Trophoblast cell (in vitro differentiated cells and primary cell): ENCODE measurements at regions not wholly inside any gene's neighbourhood (a gene's known extent, or its start where the extent isn't known, plus 50 kb on each side); places are given as distances from the start of the nearest gene placed in this dataset.

Experiments used
- DNase-seq, 2 donors: peaks; one replicate each; pipeline ENCODE4 v3.0.0-alpha.2; 2016
- H2AFZ ChIP-seq: 2 replicates; pipeline ENCODE4 v1.6.1; 2013; ENCODE audit warnings: low read length, moderate library complexity, mild to moderate bottlenecking; ENCODE audit not compliant: insufficient read depth, poor library complexity
- H2AK5ac ChIP-seq: 2 replicates; pipeline ENCODE4 v1.6.1; 2013; ENCODE audit warnings: mild to moderate bottlenecking, low read length
- H2BK120ac ChIP-seq: 2 replicates; pipeline ENCODE4 v1.6.1; 2013; ENCODE audit warnings: low read length, mild to moderate bottlenecking, moderate library complexity; ENCODE audit not compliant: insufficient read depth, poor library complexity
- H2BK12ac ChIP-seq: 2 replicates; pipeline ENCODE4 v1.6.1; 2013; ENCODE audit warnings: mild to moderate bottlenecking, low read length, moderate library complexity
- H2BK5ac ChIP-seq: 2 replicates; pipeline ENCODE4 v1.6.1; 2013; ENCODE audit warnings: low read length, low read depth, moderate library complexity, mild to moderate bottlenecking; ENCODE audit not compliant: poor library complexity
- H3K14ac ChIP-seq: 2 replicates; pipeline ENCODE4 v1.6.1; 2013; ENCODE audit warnings: mild to moderate bottlenecking, low read length
- H3K18ac ChIP-seq: 2 replicates; pipeline ENCODE4 v1.6.1; 2013; ENCODE audit warnings: mild to moderate bottlenecking, low read length
- H3K23ac ChIP-seq: 2 replicates; pipeline ENCODE4 v1.6.1; 2013; ENCODE audit warnings: low read length
- H3K27ac ChIP-seq: 2 replicates; pipeline ENCODE4 v1.5.1; 2013; ENCODE audit warnings: low read depth, mild to moderate bottlenecking, inconsistent platforms, low read length, moderate library complexity
- H3K27me3 ChIP-seq: 2 replicates; pipeline ENCODE4 v1.6.1; 2013; ENCODE audit warnings: inconsistent platforms, mild to moderate bottlenecking, low read length, moderate library complexity; ENCODE audit not compliant: insufficient read depth
- H3K36me3 ChIP-seq, 2 experiments: 1 replicate in 1 of 2; 2 replicates in 1 of 2; pipeline ENCODE4 v1.6.1; 2013; ENCODE audit warnings: low read length in 2 of 2, mild to moderate bottlenecking in 2 of 2, moderate library complexity in 1 of 2; ENCODE audit not compliant: insufficient read depth in 2 of 2, control insufficient read depth in 1 of 2
- H3K4ac ChIP-seq: 2 replicates; pipeline ENCODE4 v1.6.1; 2013; ENCODE audit warnings: low read depth, mild to moderate bottlenecking, low read length, moderate library complexity
- H3K4me1 ChIP-seq, 2 experiments: 1 replicate in 1 of 2; 2 replicates in 1 of 2; pipeline ENCODE4 v1.6.1; 2013; ENCODE audit warnings: low read length in 2 of 2, mild to moderate bottlenecking in 2 of 2, moderate library complexity in 1 of 2; ENCODE audit not compliant: insufficient read depth in 2 of 2, control insufficient read depth in 1 of 2
- H3K4me2 ChIP-seq: 2 replicates; pipeline ENCODE4 v1.6.1; 2013; ENCODE audit warnings: inconsistent platforms, mild to moderate bottlenecking, low read length, moderate library complexity
- H3K4me3 ChIP-seq: 2 replicates; pipeline ENCODE4 v1.5.1; 2013; ENCODE audit warnings: mild to moderate bottlenecking, low read depth, low read length, inconsistent platforms
- H3K79me1 ChIP-seq: one replicate; pipeline ENCODE4 v1.6.1; 2013; ENCODE audit warnings: low read length
- H3K79me2 ChIP-seq: 2 replicates; pipeline ENCODE4 v1.6.1; 2013; ENCODE audit warnings: low read length, mild to moderate bottlenecking; ENCODE audit not compliant: control insufficient read depth, insufficient read depth, poor library complexity
- H3K9ac ChIP-seq: 2 replicates; pipeline ENCODE4 v1.6.1; 2013; ENCODE audit warnings: mild to moderate bottlenecking, low read length
- H3K9me3 ChIP-seq: 2 replicates; pipeline ENCODE4 v1.6.1; 2013; ENCODE audit warnings: low read depth, mild to moderate bottlenecking, control low read depth, inconsistent platforms, low read length; ENCODE audit not compliant: insufficient read depth
- H4K12ac ChIP-seq: 2 replicates; pipeline ENCODE4 v1.6.1; 2013; ENCODE audit warnings: low read depth, mild to moderate bottlenecking, low read length, moderate library complexity
- H4K8ac ChIP-seq: 2 replicates; pipeline ENCODE4 v1.6.1; 2013; ENCODE audit warnings: low read depth, mild to moderate bottlenecking, low read length, moderate library complexity
- H4K91ac ChIP-seq: one replicate; pipeline ENCODE4 v1.6.1; 2013; ENCODE audit warnings: low read depth, mild to moderate bottlenecking, low read length, moderate library complexity
- WGBS: extraction: QIAGEN DNeasy Blood & Tissue Kit; methylation state at CpG from one replicate; pipeline ENCODE4 v1.1.7; 2013; ENCODE audit warnings: missing lambda C conversion rate; ENCODE audit not compliant: insufficient read length, insufficient coverage; ENCODE audit errors: extremely low coverage; 5-methylcytosine and 5-hydroxymethylcytosine counted together

DNA sequence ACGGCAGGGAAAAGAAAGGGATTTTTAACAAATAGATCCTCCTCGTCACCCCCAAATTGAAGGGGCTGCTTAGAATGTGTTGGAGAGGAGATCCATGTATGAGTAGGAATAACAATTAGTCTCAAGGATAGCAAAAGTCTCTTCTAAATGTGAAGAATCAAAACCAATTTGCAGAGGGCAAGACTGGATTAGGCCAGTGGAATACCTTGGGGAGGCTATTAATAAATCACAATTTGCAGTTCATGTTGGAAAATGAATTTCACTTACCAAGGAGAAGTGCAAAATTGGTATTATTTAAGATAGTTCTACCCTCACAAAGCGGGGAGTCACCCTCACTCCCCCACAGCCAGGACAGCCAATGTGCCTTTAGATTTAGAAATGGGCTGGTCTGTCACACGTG lies 299.8 kb upstream of the SLC30A5 start:
- Histone ChIP-seq H3K4me2 (no peak overlapping the region), H3K79me1 (no peaks in the 10 kb centered on the region), H2AFZ (no peak overlapping the region), H3K14ac (no peak overlapping the region), H3K36me3 (no peaks in the 10 kb centered on the region), H3K9ac (no peak overlapping the region), H3K4ac (no peak overlapping the region), H2AK5ac (no peak overlapping the region), H4K8ac (no peak overlapping the region), H2BK12ac (no peak overlapping the region), H2BK120ac (no peak overlapping the region), H3K4me1 (no peaks in the 10 kb centered on the region), H4K12ac (no peak overlapping the region), H3K23ac (no peak overlapping the region), H3K27me3 (no peaks in the 10 kb centered on the region), H3K79me2 (no peaks in the 10 kb centered on the region), H3K27ac (no peak overlapping the region), H2BK5ac (no peak overlapping the region), H3K9me3 (peaks cover 2% of the 10 kb centered on the region), H3K18ac (no peak overlapping the region), H4K91ac (no peak overlapping the region), H3K4me3 (no peak overlapping the region)
- DNase-seq = no peak
- no CpG with 5 or more reads among the region's 4 CpGs for WGBS

DNA sequence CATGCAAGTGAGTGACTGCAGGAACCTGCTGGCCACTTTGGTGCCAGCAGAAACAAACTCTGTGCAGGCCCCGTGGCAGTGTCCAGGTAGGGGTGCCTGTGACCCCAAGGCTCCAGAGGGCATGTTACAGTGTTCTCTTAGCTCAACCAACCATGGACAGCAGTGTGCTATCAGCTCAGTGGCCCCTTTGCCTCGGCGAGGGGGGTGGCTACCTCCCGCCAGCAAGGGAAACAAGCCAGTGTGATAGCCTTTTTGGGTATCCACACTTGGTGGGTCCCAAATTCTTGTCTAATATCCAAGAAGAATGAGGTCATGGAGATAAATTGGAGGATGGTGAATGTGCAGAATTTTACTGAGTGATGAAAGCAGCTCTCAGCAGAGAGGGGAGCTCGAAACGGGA lies 298.6 kb upstream of the SLC30A5 start:
- H3K4me3 ChIP-seq = no peak overlapping the region
- H3K9ac ChIP-seq = no peak overlapping the region
- no peak overlapping the region for H3K23ac ChIP-seq
- no peak overlapping the region for H3K27ac ChIP-seq
- peaks cover 2% of the 10 kb centered on the region for H3K9me3 ChIP-seq
- no peaks in the 10 kb centered on the region for H3K4me1 ChIP-seq
- no peak for DNase-seq
- H2BK12ac ChIP-seq = no peak overlapping the region
- H3K79me2 ChIP-seq = no peaks in the 10 kb centered on the region
- H3K27me3 ChIP-seq = no peaks in the 10 kb centered on the region
- H4K12ac ChIP-seq = no peak overlapping the region
- WGBS = no CpG with 5 or more reads among the region's 6 CpGs
- H3K4ac ChIP-seq = no peak overlapping the region
- no peak overlapping the region for H4K91ac ChIP-seq
- no peak overlapping the region for H2BK120ac ChIP-seq
- H3K18ac ChIP-seq = no peak overlapping the region
- H2AK5ac ChIP-seq = no peak overlapping the region
- H3K79me1 ChIP-seq = no peaks in the 10 kb centered on the region
- H4K8ac ChIP-seq = no peak overlapping the region
- no peak overlapping the region for H2BK5ac ChIP-seq
- no peaks in the 10 kb centered on the region for H3K36me3 ChIP-seq
- no peak overlapping the region for H3K4me2 ChIP-seq
- H3K14ac ChIP-seq = no peak overlapping the region
- H2AFZ ChIP-seq = no peak overlapping the region

DNA sequence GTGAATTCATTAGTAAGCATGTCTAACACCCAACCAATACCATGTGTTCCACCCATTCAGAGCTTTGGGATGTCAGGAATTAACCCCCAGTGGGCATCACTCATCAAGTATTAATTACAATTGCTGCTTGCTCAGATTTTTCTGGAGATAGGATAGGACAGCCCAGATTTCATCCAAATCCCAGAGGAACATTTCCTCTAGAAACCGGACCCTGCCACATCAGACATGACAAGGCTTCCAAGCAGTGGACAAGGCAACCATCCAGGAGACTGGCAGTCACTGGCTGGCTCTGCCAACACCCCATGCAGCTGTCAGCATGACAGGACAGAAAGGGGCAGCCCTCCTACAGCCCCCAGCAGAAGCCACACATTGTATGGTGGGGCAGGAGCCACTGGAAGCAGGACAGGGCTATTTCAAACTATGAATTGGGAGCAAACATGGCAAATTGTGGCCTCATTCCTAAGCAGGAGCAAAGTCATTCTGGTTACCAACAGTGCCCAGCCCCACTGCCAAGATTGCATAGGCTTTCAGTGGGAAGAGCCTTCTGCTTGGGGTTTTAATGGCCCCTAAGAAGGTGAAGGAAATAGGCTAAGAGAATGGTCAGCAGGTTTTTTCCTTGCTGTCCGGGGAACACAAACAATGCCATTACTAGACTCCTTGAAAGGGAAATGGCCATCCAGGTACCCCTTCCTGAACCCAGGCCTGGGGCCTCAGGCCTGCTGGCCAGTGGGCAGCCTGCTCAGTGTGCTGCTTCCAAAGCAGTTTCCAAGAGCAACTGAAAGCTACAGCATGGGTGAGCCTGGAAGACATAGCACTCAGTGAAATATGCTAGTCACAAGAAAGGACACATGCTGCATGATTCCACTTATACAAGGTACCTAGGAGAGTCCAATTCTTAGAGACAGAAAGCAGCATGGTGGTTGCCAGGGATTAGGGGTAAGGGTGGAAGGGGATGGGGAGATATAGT lies 294.7 kb upstream of the SLC30A5 start:
- Histone ChIP-seq H3K79me1 (no peaks in the 10 kb centered on the region), H3K27ac (no peak overlapping the region), H3K14ac (no peak overlapping the region), H3K9me3 (no peaks in the 10 kb centered on the region), H3K79me2 (no peaks in the 10 kb centered on the region), H4K91ac (no peak overlapping the region), H3K4me1 (no peaks in the 10 kb centered on the region), H3K27me3 (no peaks in the 10 kb centered on the region), H3K4me3 (no peak overlapping the region), H4K12ac (no peak overlapping the region), H3K23ac (no peak overlapping the region), H4K8ac (no peak overlapping the region), H3K18ac (no peak overlapping the region), H2AK5ac (no peak overlapping the region), H2BK5ac (no peak overlapping the region), H2AFZ (no peak overlapping the region), H2BK12ac (no peak overlapping the region), H3K4ac (no peak overlapping the region), H3K4me2 (no peak overlapping the region), H3K36me3 (no peaks in the 10 kb centered on the region), H2BK120ac (no peak overlapping the region), H3K9ac (no peak overlapping the region)
- no peak for DNase-seq
- WGBS = no CpG with 5 or more reads among the region's 2 CpGs

DNA sequence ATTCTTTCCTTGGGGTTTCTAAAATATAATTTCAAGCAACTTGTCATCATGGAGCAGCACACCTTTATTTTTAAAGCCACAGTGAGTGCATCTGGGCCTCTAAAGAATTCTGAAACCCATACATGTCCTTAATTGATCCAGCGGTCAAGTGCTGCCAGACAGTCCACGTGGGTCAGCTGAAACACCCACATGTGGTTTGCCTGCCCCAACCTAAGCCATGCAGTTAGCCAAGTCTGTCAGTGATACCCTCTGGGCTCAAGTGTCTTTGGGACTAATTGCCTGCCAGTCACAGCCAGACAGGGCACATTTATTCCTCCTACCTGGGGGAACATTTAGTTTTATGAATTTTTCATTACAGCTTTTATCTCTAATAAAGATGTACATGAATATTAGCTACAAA lies 291.4 kb upstream of the SLC30A5 start:
- H2BK5ac ChIP-seq = no peak overlapping the region
- no peaks in the 10 kb centered on the region for H3K9me3 ChIP-seq
- H2AK5ac ChIP-seq = no peak overlapping the region

More for the DNA sequence above, 291.4 kb upstream of the SLC30A5 start:
- Histone ChIP-seq H3K27me3 (no peaks in the 10 kb centered on the region), H3K27ac (no peak overlapping the region), H3K18ac (no peak overlapping the region), H2AFZ (no peak overlapping the region), H3K79me2 (no peaks in the 10 kb centered on the region), H3K9ac (no peak overlapping the region), H4K91ac (no peak overlapping the region), H3K4ac (no peak overlapping the region), H3K79me1 (no peaks in the 10 kb centered on the region), H3K4me3 (no peak overlapping the region), H4K12ac (no peak overlapping the region), H3K36me3 (no peaks in the 10 kb centered on the region), H3K14ac (no peak overlapping the region), H4K8ac (no peak overlapping the region), H2BK120ac (no peak overlapping the region), H3K23ac (no peak overlapping the region), H2BK12ac (no peak overlapping the region), H3K4me1 (no peaks in the 10 kb centered on the region), H3K4me2 (no peak overlapping the region)
- WGBS = no CpG with 5 or more reads among the region's 2 CpGs
- DNase-seq = no peak
